Stimulated activated naive CD8-positive, alpha-beta T cell treated with anti-CD3 and anti-CD28 coated beads, Interleukin-15, amount 100 ng/mL, for 72 hours (primary cell): ENCODE measurements at regions not wholly inside any gene's neighbourhood (a gene's known extent, or its start where the extent isn't known, plus 50 kb on each side); places are given as distances from the start of the nearest gene placed in this dataset.
"Not testable (repeated sequence)": the region's sequence is repeated elsewhere in the genome, so short reads cannot be mapped to it uniquely, and the experiment has no call there.

Experiments used
- ATAC-seq: fragments of 150-1000 bp; cut with Tn5 transposase; 2 replicates; pipeline ENCODE4 v1.10.0; 2021; ENCODE audit warnings: mild to moderate bottlenecking, moderate library complexity
- DNase-seq, 2 donors: peaks; one replicate each; pipeline ENCODE4 v3.0.0; 2021 to 2022
- H3K27ac Mint-ChIP-seq, 2 donors: one replicate each; pipeline ENCODE4 v1.8.0; 2022; ENCODE audit warnings: mild to moderate bottlenecking in 2 of 2, mixed read lengths in 2 of 2, moderate library complexity in 2 of 2
- H3K27me3 Mint-ChIP-seq: one replicate; pipeline ENCODE4 v1.8.0; 2022; ENCODE audit warnings: mixed read lengths
- H3K4me1 Mint-ChIP-seq: one replicate; pipeline ENCODE4 v1.8.0; 2022; ENCODE audit warnings: mild to moderate bottlenecking, mixed read lengths
- H3K4me3 Mint-ChIP-seq, 2 donors: one replicate each; pipeline ENCODE4 v1.8.0; 2022; ENCODE audit warnings: mild to moderate bottlenecking in 2 of 2, mixed read lengths in 2 of 2, moderate library complexity in 1 of 2
- H3K9me3 Mint-ChIP-seq, 2 donors: one replicate each; pipeline ENCODE4 v1.8.0; 2022; ENCODE audit warnings: mixed read lengths in 2 of 2

DNA sequence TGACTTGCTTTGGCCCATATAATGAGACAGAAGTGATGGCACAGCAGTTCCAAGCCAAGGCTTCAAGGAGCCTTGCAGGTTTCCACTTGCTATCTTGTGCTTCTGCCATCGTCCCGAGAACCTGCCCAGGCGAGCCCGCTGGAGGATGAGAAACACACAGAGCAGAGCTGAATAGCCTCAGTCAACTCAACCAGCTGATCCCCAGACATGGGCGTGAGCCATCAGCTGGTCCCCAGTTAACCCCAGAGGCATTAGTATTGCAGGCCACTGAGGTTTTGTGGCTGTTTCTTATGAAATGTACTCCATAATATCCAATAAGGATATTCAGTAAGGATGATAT is 57.7 kb upstream of the GPCPD1 start:
- Mint-ChIP-seq H3K4me1 (no peaks in the 10 kb centered on the region), H3K4me3 (no peak overlapping the region), H3K9me3 (no peaks in the 10 kb centered on the region), H3K27me3 (no peaks in the 10 kb centered on the region), H3K27ac (no peak overlapping the region)
- ATAC-seq = no peak
- no peak for DNase-seq

DNA sequence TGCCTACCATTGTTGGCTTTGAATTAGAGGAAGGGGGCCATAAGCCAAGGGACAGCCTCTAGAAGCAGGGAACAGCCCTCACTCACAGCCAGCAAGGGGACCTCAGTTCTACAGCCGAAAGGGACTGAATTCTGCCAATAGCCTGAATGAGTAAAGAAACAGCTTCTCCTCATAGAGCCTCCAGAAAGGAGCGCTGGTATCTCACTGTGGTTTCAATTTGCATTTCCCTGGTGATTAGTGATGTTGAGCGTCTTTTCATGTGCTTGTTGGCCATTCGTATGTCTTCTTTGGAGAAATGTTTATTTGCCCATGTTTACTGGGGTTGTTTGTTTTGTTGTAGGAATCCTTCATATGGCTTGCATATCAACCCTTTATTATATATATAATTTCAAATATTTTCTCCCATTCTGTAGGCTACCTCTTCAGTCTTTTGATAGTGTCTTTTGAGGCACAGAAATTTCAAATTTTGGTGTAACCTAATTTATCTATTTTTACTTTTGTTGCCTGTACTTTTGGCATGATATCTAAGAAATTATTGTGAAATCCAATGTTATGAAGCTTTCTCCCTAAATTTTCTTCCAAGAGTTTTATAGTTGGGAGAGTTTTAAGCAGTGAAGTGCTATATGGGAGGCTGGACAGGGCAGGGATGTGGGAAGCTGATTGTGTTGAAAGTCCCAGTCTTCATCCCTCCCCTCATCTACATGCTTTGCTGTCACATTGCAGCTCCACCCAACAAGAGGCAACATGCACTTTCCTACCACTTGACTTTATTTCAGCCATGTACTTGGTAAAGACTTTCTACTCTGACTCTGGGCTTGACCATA is 57.1 kb upstream of the GPCPD1 start:
- no peak overlapping the region for H3K27ac Mint-ChIP-seq
- no peak for ATAC-seq
- H3K4me3 Mint-ChIP-seq = no peak overlapping the region
- no peaks in the 10 kb centered on the region for H3K27me3 Mint-ChIP-seq
- no peaks in the 10 kb centered on the region for H3K9me3 Mint-ChIP-seq
- H3K4me1 Mint-ChIP-seq = no peaks in the 10 kb centered on the region
- DNase-seq = no peak

DNA sequence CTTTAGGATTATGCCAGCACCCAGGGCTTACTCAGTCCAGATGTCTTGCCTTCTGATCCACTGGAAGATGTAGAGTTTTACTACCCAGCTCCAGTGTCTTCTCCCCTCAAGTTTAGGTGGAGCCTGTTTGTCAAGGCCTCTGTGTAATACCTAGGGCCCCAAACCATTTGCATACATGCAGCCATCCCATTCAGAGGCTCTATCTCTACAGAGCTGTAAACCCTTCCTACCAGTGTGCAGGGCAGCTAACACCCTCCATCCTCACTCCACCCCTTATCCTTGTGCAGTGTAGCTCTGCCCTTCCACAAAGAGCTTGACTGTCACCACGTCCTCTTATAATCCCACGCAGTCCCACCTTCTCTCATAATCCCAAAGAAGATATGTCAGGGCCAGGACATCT is 54.6 kb upstream of the GPCPD1 start:
- H3K4me3 Mint-ChIP-seq = no peak overlapping the region
- H3K27ac Mint-ChIP-seq = no peak overlapping the region
- no peaks in the 10 kb centered on the region for H3K4me1 Mint-ChIP-seq
- DNase-seq (no peak), ATAC-seq (no peak)
- H3K9me3 Mint-ChIP-seq = no peaks in the 10 kb centered on the region
- no peaks in the 10 kb centered on the region for H3K27me3 Mint-ChIP-seq

DNA sequence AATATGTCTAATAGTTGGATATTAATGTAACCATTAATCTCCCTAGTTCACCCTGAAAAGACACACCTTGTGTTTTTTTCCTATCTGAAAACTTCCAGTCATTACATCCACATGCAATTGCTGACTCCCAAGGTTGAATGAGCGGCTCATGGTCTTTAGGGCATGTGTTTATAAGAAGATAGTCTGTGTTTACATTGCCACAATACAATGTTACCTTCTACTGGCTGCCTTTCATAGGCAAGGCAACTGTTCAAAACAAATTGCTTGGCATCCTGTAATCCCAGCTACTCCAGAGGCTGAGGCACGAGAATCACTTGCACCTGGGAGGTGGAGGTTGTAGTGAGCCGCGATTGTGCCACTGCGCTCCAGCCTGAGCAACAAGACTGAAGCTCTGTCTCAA is 52.6 kb upstream of the GPCPD1 start:
- DNase-seq (no peak), ATAC-seq (no peak)
- Mint-ChIP-seq H3K27me3 (no peaks in the 10 kb centered on the region), H3K4me3 (no peak overlapping the region), H3K27ac (no peak overlapping the region), H3K9me3 (no peaks in the 10 kb centered on the region), H3K4me1 (peaks cover 11% of the 10 kb centered on the region)

DNA sequence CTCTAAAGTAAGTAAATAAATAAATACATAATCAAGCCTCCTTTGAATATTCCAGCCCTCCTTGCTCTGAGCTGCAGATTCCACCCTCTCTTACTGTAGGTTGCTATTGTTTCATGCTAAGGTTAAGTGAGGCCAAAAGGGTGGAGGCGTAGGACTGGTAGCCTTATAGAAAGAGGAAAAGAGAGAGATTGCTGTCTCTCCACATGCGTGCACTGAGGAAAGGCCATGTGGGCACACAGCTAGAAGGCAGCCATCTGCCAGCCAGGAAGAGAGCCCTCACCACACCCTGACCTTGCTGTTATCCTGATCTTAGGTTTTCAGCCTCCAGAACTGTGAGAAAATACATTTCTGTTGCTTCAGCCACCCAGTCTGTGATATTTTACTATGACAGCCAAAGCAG is 52.0 kb upstream of the GPCPD1 start:
- H3K9me3 Mint-ChIP-seq = no peaks in the 10 kb centered on the region
- ATAC-seq (no peak), DNase-seq (no peak)
- no peaks in the 10 kb centered on the region for H3K27me3 Mint-ChIP-seq
- no peak overlapping the region for H3K4me3 Mint-ChIP-seq
- peaks cover 11% of the 10 kb centered on the region for H3K4me1 Mint-ChIP-seq
- no peak overlapping the region for H3K27ac Mint-ChIP-seq

DNA sequence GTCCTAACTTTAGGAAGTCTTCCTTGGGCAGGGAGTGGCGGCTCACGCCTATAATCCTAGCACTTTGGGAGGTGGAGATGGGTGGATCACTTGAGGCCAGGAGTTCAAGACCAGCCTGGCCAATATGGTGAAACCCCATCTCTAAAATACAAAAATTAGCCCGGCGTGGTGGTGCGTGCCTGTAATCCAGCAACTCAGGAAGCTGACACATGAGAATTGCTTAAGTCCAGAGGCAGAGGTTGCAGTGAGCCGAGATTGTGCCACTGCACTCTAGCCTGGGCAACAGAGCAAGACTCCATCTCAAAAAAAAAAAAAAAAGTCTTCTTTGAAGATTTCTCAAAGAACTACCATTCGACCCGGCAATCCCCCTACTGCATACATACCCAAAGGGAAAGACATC is 50.0 kb upstream of the GPCPD1 start:
- H3K4me1 Mint-ChIP-seq = peaks cover 11% of the 10 kb centered on the region
- ATAC-seq, DNase-seq, H3K9me3 Mint-ChIP-seq, H3K27me3 Mint-ChIP-seq, H3K27ac Mint-ChIP-seq, H3K4me3 Mint-ChIP-seq: not testable (repeated sequence)
